ENCODE measurements at regions not wholly inside any gene's neighbourhood (a gene's known extent, or its start where the extent isn't known, plus 50 kb on each side); places are given as distances from the start of the nearest gene placed in this dataset.
"Not testable (repeated sequence)": the region's sequence is repeated elsewhere in the genome, so short reads cannot be mapped to it uniquely, and the experiment has no call there.

DNA sequence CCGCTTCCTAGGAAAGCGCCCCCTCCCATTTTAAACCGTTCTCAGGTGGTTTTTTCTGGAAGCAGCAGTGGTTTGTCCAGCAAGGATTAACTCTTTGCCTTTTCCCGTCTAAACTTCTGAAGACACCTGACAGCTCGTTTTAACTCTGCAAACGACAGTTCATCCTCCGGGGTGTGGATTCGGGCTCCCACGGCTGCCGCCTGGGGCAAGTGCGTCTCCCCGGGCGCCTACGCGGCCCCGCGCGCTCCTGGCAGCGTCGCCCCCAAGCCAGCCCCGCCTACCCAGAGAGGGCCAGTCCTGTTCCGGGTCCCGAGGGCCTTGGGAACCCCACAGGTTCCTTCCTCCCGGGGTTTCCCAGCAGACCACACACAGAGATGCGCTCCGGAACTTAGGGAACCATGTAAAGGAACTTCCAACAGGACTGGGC is 54.4 kb downstream of the PRR18 start:
- no peak for DNase-seq

DNA sequence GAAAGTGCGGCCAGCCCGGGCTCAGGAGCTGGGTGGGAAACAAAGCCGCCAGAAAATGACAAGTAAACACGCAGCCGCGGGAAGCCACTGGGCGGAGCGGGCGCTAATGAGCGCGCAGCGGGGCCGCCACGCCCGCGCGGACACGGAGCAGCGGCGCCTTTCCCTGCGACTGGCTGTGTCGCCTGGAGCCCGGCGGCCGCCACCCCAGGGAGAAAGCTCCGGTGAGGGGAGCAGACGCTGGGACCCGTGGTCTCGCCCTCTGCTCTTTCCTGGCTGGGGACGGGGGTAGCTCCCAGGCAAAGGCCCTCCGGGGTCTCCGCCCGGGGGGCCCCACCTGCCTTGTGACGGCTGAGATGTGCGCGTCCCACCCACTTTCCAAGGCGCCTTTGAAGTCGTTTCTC is 54.9 kb downstream of the PRR18 start:
- DNase-seq, result peak in 2 of 5 experiments; percentile 14 to 22

GRCh38 chr6:166252601-166253000 is 55.6 kb downstream of the PRR18 start:
- DNase-seq, result no peak

- no peak for DNase-seq
Measured at GRCh38 chr6:166251655-166252054, 56.5 kb downstream of the PRR18 start.

GRCh38 chr6:166251211-166251610 is 57.0 kb downstream of the PRR18 start:
- DNase-seq, result peak in 1 of 5 experiments; percentile 24

- DNase-seq, result not testable (repeated sequence)
Measured at GRCh38 chr6:166249061-166249785, 59.0 kb downstream of the PRR18 start.

- no peak for DNase-seq
Measured at GRCh38 chr6:166245148-166245547, 63.0 kb downstream of the PRR18 start.

DNA sequence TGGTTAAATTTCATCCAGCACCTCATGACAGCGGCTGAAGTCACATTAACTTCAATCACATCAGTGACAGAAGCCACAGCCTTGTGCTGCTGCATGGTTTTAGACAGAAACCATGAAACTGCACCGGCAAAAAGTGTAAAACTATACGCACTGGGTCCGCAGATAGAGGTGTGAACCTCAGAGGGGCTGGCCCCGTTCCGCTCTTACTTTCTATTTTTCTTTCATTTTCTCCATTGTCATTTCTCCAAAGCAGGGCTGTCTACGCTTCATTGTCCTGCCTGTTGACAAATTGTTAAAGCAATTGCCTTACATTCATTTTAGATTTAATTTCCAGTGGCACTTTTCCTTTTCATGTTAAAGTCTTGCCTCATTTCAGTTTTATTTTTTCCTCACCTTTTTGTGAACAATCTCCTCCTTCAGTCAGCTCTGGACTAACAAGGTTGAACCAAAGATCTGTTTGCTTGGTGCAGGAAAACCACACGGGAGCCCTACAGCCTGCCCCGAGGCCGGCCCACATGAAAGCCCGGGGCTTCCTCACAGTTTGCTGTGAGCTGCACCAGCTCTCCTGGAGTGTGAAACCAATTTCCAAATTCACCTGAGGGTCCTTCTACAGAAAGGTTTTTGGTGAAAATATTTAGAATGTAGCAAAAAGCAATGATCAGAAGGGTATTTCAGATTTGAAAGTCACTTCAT is 63.7 kb downstream of the PRR18 start:
- peak in 2 of 5 experiments; percentile 61 to 71 for DNase-seq

DNA sequence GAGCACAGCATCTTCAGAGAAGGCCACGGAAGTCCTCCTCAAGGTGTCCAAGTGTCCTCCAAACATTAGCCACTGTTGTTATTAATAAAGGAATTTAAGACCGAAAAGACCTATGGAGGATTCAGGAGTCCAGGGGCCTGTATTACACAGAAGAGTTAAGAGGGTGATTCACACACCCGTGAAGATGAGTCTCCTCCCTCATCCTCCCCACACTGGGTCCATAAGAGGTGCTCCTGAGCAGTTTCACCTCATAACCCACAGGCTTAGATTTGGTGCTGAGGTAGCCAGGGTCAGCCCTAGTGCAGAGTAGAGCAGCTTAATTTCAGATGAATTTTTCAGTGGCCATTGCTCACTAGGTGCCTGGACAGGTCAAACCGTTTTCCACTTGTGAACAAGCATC is 65.3 kb downstream of the PRR18 start:
- no peak for DNase-seq

DNA sequence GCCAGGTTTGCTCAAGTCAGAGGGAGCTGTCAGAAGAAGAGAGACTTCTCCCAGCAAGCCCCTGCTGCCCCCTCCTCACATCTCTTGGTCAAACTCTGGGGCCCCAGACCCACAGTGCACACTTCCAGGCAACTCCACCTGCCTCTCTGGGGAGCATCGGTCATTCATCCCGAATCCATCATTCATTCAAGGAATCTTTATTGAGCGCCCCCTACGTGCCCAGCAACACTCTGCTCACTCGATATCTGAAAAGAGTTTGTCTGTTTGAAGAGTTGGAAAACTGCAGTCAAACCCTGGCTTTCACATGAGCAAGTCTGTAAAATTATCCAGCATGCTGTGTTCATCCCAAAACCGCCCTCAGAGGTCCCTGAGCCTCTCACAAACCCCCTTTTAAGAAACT is 66.2 kb downstream of the PRR18 start:
- no peak for DNase-seq

GRCh38 chr6:166240889-166241288 is 67.3 kb downstream of the PRR18 start:
- DNase-seq, result no peak

- DNase-seq, result no peak
Measured at GRCh38 chr6:166237617-166238016, 70.0 kb upstream of the TBXT start.

- DNase-seq, result no peak
Measured at GRCh38 chr6:166236596-166236995, 68.9 kb upstream of the TBXT start.

GRCh38 chr6:166235666-166236292 is 68.1 kb upstream of the TBXT start:
- DNase-seq, result no peak

DNA sequence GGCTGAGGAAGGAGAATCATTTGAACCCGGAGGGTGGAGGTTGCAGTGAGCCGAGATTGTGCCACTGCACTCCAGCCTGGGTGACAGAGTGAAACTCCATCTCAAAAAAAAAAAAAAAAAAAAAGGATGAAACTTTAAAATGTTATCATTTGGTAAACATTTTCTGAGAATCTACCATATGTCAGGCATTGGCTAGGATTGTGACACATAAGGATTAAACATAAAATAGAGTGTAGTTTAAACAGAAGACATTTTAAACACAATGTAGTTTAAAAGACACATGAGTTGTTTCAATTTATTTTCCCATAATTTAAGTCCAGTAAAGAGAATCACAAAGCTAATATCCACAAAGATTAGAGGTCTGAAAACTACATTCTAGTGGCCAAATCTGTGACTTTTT is 63.5 kb upstream of the TBXT start:
- DNase-seq, result not testable (repeated sequence)

- no peak for DNase-seq
Measured at GRCh38 chr6:166228839-166229528, 61.3 kb upstream of the TBXT start.

DNA sequence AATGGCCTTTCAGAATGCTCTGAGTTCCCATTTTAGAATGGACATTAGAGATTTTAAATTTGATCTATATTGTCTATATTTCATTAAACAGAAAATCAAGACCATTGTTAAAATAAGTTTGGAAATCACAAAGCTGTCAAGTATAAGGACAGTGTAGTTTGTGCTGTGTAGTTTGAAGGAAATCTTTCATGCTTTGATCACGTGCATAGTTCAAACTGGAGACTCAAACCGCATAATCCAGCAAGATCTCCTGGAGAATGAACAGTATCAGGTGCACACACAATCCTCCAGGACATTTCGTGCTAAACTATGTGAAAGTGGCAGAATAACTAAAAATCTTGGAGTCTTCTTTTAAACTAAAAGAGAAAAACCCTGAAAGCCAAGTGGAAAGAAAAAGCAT is 60.8 kb upstream of the TBXT start:
- no peak for DNase-seq

DNA sequence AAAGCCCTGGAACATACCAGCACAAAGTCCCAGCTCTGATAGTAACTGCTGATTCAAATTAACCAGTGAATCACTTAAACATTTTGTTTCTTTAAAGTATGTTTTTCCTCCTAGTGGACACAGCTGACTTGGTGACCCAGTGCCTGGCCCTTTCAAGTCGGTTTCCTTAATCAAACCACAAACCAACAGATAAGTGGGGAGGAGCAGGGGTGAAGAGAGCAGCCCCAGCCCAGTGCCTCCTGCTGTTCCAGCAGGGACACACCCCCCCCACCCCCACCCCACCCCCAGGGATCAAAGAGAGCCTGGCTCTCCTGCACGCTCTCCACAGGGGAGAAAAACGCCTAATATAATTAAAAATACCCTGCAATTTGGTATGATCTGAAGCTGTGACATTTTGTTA is 55.4 kb upstream of the TBXT start:
- no peak for DNase-seq

DNA sequence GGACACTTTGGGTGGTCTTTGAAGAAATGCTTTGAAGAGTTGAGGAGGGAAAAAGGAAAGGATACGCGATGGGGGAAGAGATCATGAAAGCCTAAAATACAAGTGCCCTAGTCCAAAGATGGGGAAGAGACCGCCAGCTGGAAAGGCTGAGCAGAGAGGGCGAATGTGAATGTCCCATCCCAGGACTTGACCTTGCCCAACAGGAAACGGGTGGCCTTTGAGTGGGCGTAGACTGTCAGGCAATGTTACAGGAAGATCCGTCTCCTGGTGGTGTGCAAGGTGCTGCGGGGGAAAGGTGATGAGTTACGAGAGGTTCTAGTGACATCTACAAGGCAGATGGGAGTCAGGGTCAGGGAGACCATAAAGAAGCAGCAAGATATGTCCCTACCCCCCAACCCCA is 55.0 kb upstream of the TBXT start:
- no peak for DNase-seq

DNA sequence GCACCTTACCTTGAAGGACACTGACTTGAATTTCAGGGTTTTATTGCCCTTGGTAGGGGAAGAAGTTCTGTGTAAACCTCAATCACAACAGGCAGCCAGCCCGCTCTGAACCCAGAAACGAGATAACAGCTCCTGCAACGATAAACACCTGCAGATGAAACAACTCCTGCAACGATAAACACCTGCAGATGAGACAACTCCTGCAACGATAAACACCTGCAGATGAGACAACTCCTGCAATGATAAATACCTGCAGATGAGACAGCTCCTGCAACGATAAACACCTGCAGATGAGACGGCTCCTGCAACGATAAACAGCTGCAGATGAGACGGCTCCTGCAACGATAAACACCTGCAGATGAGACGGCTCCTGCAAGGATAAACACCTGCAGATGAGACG is 54.0 kb upstream of the TBXT start:
- DNase-seq, result no peak

DNA sequence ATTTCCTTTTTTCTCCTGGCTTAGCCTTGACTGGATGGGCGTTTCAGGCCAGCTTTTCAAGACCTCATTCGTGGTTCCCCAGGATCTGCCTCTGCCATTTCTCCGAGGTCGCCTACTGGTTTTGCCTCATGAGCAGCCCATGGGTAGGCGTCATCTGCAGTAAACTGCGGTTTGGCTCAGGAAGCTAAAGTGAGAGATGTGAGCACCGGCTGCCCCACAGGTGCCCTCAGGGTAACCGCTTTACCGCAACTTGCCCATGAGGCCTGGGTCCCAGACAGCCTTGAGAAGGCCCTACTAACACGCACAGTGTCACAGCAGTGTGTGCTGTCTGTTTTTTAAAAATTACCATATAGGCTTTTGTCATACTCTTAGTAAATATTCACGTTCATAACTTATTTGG is 53.4 kb upstream of the TBXT start:
- peak in 2 of 5 experiments; percentile 37 to 79 for DNase-seq
